Fibroblast of peridontal ligament (primary cell): ENCODE measurements at regions not wholly inside any gene's neighbourhood (a gene's known extent, or its start where the extent isn't known, plus 50 kb on each side); places are given as distances from the start of the nearest gene placed in this dataset.
A peak's percentile ranks its signal among the peaks of the same experiment; 100 is the strongest.
"Not testable (repeated sequence)": the region's sequence is repeated elsewhere in the genome, so short reads cannot be mapped to it uniquely, and the experiment has no call there.

Experiments
- DNase-seq: peaks from one replicate; pipeline ENCODE4 v3.0.0-alpha.2; 2010; ENCODE audit errors: extremely low read depth

DNA sequence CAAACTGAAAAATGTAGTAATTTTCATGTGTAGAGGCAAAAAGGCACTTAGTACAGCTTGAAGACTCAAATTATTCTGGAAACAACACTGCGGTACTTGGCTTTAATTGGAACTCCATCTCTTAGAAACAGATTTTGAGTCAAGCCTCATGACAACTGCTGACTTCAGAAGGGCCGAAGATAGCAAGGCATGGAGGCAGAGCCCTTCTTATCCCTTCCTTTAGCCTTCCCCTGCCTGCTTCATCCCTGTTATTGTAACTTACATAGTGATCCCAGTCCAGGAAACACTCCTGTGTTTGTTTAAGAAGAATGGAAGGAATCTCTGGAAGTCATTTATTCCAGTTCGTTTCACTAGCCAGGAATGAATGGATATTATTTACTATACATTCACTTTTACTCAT lies 110.9 kb upstream of the FAM98A start:
- DNase-seq: peak; percentile 33

DNA sequence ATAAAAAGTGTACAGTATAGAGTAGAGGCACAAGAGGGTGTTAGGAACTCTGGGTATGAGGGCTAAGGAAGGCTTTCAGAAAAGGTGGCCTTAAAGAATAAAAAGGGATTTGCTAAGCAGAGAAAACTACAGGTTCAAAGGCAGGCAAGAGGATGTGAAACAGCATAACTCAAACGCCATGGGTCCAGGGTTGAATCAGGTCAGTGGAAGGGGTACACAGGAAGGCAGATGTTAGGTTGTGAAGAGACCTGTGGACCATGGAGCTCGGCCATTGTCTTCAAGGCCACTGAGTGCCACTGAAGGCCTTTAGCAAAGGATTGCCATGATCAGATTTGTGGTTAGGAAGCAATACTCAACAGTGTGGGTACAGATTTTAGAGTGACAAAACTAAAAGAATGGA lies 108.2 kb upstream of the FAM98A start:
- no peak for DNase-seq

- DNase-seq: no peak
Measured at GRCh38 chr2:33706410-33706809, 107.3 kb upstream of the FAM98A start.

DNA sequence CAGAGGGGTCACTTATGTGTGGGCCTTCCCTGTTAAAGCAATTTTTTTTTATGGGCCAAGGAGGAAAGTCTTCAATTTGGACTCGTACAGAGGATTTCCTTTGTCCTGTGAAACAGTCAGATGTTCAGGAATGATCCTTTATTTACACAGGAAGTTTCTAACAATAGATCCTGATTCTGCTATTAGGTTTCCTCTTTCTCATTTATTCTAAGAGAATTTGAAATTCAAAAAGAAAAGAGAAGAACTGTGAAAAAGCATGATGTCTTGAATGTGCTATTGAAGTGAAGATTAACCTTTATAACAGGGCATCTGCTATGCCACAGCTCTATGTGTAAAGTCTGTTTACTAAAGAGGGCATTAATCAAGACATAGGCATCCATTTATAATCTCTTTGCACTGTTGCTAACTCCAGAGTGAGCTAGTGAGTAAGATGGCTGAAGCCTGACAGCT lies 105.3 kb upstream of the FAM98A start:
- no peak for DNase-seq

- DNase-seq: no peak
Measured at GRCh38 chr2:33696234-33696633, 97.1 kb upstream of the FAM98A start.

- DNase-seq: no peak
Measured at GRCh38 chr2:33694904-33695303, 95.8 kb upstream of the FAM98A start.

DNA sequence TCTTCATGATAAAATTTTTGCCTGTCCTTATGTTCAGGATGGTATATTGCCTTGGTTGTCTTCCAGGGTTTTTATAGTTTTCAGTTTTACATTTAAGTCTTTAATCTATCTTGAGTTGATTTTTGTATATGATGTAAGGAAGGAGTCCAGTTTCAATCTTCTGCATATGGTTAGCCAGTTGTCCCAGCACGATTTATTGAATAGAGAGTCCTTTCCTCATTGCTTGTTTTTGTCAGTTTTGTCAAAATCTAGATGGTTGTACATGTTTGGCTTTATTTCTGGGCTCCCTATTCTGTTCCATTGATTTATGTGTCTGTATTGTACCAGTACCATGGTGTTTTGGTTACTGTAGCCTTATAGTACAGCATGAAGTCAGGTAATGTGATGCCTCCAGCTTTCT lies 91.6 kb upstream of the FAM98A start:
- DNase-seq: not testable (repeated sequence)

- DNase-seq: peak; percentile 78
Measured at GRCh38 chr2:33681364-33681757, 82.3 kb upstream of the FAM98A start.

DNA sequence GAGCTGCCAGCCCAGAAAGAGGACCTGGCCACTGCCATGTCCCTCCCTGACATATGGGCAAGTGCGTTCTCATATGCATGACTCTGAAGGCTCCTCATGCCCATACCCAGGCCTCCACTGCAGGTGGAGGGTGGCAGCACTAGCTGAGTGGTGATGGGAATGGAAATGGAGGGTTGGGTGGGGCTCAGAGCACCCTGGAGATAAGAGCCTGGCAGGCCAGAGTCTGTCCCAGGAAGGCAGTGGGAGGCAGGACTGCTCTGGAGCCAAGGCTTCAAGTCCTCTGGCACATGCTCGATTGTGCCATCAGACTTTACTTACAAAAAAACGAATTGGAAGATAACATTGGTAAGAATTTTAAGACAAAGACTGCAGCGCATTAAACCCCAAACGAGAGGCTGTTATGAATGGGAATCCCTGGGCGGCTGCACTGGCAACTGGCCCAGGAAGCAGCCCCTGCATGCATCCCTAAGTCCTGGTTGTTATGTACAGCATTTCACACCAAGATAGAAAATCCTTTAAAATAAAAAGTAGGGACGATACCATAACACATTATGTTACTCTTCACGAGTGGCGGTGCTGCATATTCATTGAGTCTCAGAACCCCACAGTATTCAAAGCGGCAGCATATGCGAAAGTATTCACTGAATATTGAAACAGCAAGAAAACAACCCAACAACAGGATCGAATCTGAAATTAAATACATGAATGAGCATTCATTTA lies 81.7 kb upstream of the FAM98A start:
- DNase-seq: no peak

DNA sequence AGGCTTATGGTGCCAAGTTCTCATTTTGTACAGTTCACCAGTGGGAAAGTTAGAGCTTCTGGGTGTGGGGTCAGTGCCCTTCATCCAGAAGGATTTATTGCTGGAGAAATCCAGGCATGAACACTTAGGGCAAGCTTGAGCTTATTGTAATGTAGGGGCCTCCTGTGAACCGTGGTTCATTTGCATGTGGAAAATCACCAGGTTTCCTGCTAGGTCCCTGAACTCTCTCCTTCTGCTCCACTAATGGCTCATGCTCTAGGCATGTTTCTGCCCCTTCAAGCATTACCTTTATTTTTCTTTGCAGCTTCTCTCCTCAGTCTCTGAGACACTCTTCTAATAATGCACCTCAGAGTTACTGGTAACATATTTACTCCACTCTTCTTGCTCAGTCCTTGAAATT lies 79.3 kb upstream of the FAM98A start:
- DNase-seq: no peak

DNA sequence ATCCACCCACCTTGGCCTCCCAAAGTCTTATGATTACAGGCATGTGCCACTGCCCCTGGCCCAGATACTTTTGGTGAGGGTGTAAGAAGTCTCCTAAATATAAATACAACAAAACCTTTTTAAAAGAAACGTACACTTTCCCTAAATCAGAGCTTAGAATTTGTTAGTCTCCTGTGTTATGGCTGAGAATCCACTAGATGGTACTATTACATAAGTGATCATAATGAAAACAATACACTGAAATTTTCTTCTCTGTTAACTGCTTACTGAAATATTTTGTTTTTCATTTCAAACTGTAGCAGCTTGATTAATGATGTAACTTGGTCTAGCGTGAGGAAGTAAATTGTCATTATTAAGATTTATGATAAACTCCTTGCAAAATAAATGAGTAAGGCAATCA lies 74.8 kb upstream of the FAM98A start:
- peak; percentile 65 for DNase-seq

DNA sequence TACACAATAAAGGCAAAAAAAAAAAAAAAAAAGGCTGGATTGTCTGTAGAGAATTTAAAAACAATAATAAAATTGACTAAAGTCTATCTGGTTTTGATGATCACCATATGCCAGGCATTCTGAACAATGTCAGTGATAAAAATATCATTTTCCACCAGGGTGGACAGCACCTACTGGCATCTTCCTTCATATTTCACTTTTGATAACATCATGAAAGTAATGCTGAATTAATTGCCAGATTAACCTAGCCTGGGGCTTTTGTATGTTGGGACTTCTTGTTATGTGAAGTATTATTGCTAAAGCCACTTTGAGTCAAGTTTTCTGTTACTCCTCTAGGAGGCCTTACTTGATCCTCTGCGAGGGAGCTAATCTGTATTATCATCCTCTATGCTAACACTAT lies 73.8 kb upstream of the FAM98A start:
- no peak for DNase-seq

- DNase-seq: no peak
Measured at GRCh38 chr2:33672389-33672788, 73.3 kb upstream of the FAM98A start.

DNA sequence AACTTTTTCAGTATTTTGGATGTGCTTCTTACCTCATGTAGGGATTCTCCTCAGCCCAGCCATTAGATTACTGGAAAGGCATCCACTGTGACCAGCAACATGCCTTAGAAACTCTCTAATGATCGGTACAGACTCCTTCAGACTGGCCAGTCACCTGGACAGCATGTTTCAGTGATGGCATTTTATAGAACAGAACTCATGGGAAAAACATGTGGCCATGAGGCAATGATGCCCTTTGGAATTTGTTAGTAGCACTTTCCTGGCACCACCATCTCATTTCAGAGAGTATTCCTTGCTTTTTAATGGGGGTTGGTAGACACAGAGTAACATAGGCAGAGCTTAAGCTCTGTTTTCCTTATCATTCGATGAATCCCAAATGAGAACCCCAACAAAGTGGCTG lies 72.1 kb upstream of the FAM98A start:
- no peak for DNase-seq

GRCh38 chr2:33670392-33670937 lies 71.4 kb upstream of the FAM98A start:
- no peak for DNase-seq

DNA sequence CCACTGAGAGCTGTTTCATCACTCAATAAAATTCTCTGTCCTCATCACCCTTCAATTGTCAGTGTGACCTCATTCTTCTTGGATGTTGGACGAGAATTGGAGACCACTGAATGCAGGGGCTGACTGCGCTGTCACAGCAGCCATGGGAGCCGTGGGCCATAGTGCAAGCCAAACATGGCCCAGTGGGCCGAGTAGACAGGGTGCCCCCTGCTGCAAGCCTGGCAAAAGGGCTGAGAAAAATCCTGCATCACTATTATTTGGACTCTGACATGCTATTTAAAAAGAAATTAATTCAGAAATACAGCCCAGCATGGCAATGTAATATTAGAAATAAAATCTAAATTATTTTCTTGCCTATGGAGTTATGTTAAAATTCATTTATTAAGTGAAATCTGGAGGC lies 67.8 kb upstream of the FAM98A start:
- no peak for DNase-seq

DNA sequence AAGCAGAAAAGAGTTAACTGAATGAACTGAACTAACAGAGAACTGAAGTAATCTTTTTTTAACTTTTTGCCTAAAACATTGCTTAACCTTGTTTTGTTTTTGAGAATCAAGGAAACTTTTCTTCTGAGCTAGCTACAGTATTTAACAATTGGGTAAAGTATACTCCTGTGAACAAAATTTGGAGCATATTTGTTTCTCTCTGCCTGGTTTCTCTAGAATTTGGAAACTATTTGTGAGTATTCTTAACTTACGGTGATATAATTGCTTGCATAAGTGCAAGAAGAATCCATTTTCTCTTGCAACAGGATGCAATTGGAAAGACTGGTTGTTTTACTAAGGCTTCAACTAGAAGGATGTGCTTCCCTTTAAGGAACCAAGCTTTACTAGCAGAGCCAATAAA lies 65.9 kb upstream of the FAM98A start:
- DNase-seq: no peak

DNA sequence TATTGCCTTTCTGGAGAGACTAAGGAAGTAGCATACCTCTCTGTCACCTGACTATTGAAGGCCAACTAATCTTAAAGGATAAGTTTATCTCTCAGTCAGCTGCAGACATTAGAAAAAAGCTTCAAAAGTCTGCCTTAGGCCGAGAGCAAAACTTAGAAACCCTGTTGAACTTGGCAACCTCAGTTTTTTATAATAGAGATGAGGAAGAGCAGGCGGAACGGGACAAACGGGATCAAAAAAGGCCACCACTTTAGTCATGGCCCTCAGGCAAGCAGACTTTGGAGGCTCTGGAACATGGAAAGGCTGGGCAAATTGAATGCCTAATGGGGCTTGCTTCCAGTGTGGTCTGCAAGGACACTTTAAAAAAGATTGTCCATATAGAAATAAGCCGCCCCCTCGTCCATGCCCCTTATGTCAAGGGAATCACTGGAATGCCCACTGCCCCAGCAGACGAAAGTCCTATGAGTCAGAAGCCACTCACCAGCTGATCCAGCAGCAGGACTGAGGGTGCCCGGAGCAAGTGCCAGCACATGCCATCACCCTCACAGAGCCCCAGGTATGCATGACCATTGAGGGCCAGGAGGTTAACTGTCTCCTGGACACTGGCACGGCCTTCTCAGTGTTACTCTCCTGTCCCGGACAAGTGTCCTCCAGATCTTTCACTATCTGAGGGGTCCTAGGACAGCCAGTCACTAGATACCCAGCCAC lies 61.5 kb upstream of the FAM98A start:
- no peak for DNase-seq

DNA sequence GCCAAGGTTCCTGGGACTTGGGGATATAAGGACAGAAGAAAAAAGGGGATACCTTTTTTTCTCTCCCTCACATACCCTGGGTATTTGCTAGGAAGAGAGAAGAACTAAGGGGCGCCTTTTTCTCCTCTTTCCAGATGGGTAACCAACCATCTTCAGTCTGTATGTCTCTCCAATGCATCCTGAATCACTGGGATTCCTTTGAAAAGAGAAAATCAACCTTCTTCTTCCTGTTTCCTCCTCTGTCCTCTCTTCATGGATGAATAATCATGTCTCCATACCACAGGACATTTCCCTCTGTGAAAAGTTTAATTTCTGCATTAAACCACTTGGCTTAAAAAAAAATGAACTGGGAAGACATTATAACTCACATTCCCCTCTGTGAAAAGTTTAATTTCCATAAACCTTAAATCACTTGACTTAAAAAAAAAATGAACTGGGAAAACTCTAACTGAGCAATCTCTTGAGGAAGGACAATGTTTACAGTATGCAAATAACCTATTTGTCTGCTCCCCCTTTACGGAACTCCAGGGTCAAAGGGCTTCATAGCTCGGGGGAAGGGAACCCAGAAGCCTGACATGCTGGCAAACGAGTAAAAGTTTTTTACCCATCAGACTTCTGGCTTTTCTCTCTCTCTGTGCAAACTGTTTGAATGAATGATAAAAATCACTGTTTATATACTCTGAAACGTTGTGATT lies 56.7 kb upstream of the FAM98A start:
- DNase-seq: no peak

DNA sequence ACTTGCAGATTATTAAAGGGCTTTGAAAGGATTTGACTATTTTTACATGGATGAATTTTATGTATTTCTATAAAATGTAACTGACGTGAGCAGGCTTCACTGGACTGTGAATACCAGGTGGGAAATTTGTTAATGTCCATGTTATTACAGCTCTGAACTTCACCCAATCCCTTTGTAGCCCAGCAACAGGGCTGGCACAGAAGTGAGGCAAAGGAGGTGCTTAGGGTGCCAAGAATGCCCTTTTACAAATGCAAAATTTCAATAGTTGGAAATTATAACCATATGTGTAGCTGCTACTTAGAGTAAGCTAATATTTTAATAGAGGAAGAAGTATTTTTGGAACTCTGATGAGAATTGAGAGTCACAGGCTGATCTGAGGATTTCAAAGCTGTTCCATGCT lies 53.7 kb upstream of the FAM98A start:
- no peak for DNase-seq

DNA sequence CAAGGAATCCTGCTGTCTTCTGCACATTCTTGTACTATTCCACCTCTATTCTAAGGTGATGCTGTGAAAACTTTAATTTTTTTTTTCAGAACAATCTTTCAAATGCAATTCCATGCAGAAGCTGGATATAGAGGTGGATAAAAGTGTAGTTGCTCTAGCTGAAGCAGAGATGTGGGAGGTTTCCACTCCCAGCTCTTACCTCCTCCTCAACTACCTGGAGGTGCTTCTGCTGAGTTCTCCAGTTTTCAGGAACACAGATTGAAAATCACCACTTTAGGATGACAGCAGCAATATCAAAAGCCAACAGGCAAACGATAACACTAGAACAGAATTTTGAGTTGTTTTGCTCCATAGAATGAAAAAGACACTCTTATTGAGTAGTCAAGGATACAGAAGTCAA lies 51.1 kb upstream of the FAM98A start:
- DNase-seq: no peak
